Bronchial epithelial cell (primary cell): ENCODE measurements at regions not wholly inside any gene's neighbourhood (a gene's known extent, or its start where the extent isn't known, plus 50 kb on each side); places are given as distances from the start of the nearest gene placed in this dataset.

Experiments
- DNase-seq: peaks from one replicate; pipeline ENCODE4 v3.0.0-alpha.2; 2010; ENCODE audit warnings: low read depth
- FAIRE-seq: peaks from 2 replicates; lab custom pipeline; 2011; peaks lifted over from hg19 to GRCh38; lab: Jason Lieb, UNC
- H3K27me3 ChIP-seq: 2 replicates; pipeline ENCODE4 v1.5.1; 2011; ENCODE audit warnings: low read length; ENCODE audit not compliant: control insufficient read depth, insufficient read depth
- H3K36me3 ChIP-seq: 2 replicates; pipeline ENCODE4 v1.5.1; 2011; ENCODE audit warnings: low read length; ENCODE audit not compliant: control insufficient read depth, insufficient read depth
- H3K4me3 ChIP-seq: 2 replicates; pipeline ENCODE4 v1.5.1; 2011; ENCODE audit warnings: mild to moderate bottlenecking, low read depth, low read length, control low read depth
- CTCF ChIP-seq: IDR thresholded peaks from 2 replicates; pipeline ENCODE4 v1.5.1; 2011; ENCODE audit warnings: mild to moderate bottlenecking, moderate library complexity, low read length, control low read depth, inconsistent platforms; ENCODE audit not compliant: insufficient read depth, severe bottlenecking

- DNase-seq (no peak), FAIRE-seq (no peak)
- TF ChIP-seq CTCF, result no peak
- Histone ChIP-seq H3K4me3 (no peak overlapping the region), H3K36me3 (no peaks in the 10 kb centered on the region), H3K27me3 (no peaks in the 10 kb centered on the region)
These were observed 647.2 kb upstream of the UBE2E2 start for GRCh38 chr3:22555753-22556435.

GRCh38 chr3:22565393-22565792 is 637.7 kb upstream of the UBE2E2 start:
- no peak for FAIRE-seq

GRCh38 chr3:22568285-22568684 is 634.8 kb upstream of the UBE2E2 start:
- FAIRE-seq (no peak), DNase-seq (no peak)
- H3K36me3 ChIP-seq, result no peaks in the 10 kb centered on the region
- H3K4me3 ChIP-seq, result no peak overlapping the region
- no peaks in the 10 kb centered on the region for H3K27me3 ChIP-seq
- no peak for TF ChIP-seq CTCF

More at GRCh38 chr3:22565393-22565792, 637.7 kb upstream of the UBE2E2 start:
- no peak for TF ChIP-seq CTCF
- no peak for DNase-seq
- Histone ChIP-seq H3K36me3 (no peaks in the 10 kb centered on the region), H3K4me3 (no peak overlapping the region), H3K27me3 (no peaks in the 10 kb centered on the region)

- Histone ChIP-seq H3K4me3 (no peak overlapping the region), H3K36me3 (no peaks in the 10 kb centered on the region), H3K27me3 (no peaks in the 10 kb centered on the region)
- no peak for FAIRE-seq
- no peak for DNase-seq
- TF ChIP-seq CTCF, result no peak
These were observed 633.6 kb upstream of the UBE2E2 start for GRCh38 chr3:22569570-22569969.

- Histone ChIP-seq H3K36me3 (no peaks in the 10 kb centered on the region), H3K27me3 (no peaks in the 10 kb centered on the region), H3K4me3 (no peak overlapping the region)
- no peak for FAIRE-seq
- TF ChIP-seq CTCF, result no peak
- DNase-seq, result no peak
These were observed 622.1 kb upstream of the UBE2E2 start for GRCh38 chr3:22581007-22581406.

- no peak for TF ChIP-seq CTCF
- H3K36me3 ChIP-seq, result no peaks in the 10 kb centered on the region
- FAIRE-seq, result no peak
- DNase-seq, result no peak
- H3K4me3 ChIP-seq, result no peak overlapping the region
- no peaks in the 10 kb centered on the region for H3K27me3 ChIP-seq
These were observed 620.9 kb upstream of the UBE2E2 start for GRCh38 chr3:22582266-22582665.
